ENCODE measurements at regions not wholly inside any gene's neighbourhood (a gene's known extent, or its start where the extent isn't known, plus 50 kb on each side); places are given as distances from the start of the nearest gene placed in this dataset.

DNA sequence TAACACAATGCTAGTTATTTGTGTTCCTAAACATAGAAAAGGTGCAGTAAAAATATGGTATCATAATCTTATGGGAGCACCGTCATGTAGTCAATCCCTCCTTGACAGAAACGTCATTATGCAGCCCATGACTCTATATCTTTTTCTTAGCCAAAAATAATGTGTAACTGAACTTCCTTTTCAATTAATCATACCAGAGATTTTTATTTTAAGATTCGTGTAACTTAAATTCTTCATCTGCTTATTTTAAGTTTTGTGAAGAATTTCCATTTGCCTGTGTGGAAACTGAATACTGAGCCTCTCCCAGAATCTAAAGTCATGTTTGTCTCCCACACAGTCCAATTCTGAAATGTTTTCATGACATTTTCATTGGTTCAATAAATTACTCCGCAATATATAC, 699.1 kb downstream of the KCNA4 start:
- DNase-seq (ENCODE audit: low read depth in 3 of 3, low spot score in 1 of 3): no peak

DNA sequence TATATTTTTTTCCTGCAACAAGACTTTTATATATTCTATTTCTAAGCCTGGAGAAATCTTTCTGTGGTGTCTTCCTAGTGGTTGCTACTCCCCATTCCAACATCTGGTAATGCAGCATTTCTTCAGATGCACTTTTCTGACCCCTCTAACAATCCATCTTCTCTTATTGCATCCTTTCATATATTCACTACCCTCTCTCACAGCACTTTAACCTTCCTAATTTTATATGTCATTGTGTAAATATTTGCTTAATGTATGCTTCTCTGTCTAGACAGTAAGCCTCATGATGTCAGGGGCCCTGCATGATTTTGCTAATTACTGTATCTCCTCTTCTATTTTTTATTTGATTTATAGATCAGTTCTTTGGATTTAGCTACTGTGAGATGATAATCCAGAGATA, 701.6 kb downstream of the KCNA4 start:
- DNase-seq (ENCODE audit: low read depth in 3 of 3, low spot score in 1 of 3): no peak

DNA sequence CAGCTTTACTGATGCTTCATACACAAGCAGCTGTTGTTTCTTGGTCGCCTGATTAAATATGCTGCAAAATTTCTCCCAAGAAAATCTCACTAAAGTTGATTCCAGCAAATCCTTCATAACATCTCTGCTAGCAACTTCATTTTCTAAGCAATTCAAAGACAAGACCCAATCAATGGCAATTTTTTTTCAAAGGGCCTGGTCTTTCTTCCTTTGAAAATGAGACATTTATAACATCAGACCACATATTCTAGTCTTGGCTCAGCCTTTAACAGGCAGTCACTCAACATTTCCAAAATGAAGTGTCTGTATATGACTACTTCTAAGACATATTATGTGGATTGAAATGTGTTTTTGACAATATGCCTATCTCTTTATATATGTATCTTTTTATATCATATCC, 702.6 kb downstream of the KCNA4 start:
- no peak for DNase-seq (ENCODE audit: low read depth in 3 of 3, low spot score in 1 of 3)

DNA sequence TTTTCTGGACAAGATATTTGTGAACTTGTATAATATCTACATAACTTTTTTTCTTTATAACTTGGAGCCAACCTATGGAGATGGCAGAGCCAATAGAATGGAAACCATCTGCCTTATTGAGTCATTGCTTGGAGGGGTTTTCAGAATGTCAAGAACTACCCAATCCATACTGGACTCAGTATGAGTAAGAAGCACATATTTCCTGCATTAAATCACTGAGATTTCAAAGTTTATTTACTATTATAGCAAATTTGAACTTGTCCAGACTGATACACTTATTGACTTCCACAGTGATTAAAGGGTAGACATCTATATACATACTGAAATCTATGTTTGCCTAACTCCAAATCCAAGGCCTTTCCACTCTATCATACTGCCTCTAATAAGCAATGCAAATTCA, 704.0 kb downstream of the KCNA4 start:
- no peak for DNase-seq (ENCODE audit: low read depth in 3 of 3, low spot score in 1 of 3)

DNA sequence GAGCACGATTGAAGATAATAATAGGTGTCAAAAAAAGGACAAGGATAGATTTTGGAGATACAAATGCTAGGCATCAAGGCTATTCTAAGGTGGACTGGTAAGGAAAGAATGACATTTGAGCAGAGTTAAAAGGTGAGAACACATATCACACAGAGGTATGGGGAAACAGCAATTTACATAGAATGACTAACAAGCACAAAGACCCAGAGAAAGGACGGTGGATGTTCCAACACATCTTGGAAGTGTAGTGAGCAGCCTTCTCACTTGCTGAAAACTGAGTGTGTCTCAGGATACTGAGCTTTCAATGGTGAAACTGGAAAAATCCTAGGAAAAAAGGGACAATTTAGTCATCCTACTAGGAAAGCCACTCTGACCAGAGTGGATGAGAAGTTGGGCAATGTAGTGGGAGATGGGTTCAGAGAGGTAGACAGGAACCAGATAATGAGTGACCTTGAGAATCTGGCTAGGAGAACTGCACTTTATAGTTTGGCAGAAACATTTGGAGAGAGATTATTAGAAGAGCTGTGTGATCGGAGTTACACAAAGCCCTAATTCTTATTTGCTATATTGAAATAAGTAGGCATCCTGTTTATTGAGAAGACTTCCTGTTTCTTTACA, 706.0 kb downstream of the KCNA4 start:
- no peak for DNase-seq (ENCODE audit: low read depth in 3 of 3, low spot score in 1 of 3)

DNA sequence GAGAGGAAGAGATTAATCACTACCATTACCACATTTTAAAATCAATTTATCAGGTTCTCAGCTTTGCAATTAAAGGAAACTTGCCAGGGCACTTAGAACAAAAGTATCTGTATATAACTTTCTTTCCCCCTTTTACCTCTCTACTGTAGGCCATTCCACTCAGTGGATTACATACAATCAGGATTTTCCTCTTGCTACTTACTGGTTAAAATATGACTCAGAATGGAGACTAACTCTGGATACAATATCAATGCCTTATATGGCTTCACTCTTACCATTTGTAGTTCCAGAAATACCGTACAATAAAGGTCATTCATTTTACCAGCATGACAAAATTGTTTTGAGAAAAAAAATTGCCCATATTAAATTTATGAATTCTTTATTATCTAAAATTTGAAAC, 706.8 kb downstream of the KCNA4 start:
- no peak for DNase-seq (ENCODE audit: low read depth in 3 of 3, low spot score in 1 of 3)

DNA sequence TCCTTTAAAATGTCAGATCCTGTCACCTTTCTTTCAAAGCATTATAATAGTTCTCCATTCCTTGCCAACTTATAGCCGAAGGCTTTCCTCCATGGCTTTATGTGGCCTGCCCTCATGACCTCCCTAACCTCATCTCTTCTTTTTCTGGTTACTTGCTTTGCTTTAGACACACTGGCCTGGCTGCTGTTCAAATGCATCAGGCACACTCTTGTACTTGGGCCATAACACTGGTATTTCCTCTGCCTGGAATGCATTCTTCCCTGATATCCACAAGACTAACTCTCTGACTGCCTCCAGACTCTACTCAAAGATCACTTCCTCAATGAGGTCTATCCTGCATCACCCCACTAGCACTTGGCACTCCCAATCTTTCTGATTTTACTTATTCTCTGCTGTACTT, 710.3 kb downstream of the KCNA4 start:
- DNase-seq (ENCODE audit: low read depth in 3 of 3, low spot score in 1 of 3): no peak

DNA sequence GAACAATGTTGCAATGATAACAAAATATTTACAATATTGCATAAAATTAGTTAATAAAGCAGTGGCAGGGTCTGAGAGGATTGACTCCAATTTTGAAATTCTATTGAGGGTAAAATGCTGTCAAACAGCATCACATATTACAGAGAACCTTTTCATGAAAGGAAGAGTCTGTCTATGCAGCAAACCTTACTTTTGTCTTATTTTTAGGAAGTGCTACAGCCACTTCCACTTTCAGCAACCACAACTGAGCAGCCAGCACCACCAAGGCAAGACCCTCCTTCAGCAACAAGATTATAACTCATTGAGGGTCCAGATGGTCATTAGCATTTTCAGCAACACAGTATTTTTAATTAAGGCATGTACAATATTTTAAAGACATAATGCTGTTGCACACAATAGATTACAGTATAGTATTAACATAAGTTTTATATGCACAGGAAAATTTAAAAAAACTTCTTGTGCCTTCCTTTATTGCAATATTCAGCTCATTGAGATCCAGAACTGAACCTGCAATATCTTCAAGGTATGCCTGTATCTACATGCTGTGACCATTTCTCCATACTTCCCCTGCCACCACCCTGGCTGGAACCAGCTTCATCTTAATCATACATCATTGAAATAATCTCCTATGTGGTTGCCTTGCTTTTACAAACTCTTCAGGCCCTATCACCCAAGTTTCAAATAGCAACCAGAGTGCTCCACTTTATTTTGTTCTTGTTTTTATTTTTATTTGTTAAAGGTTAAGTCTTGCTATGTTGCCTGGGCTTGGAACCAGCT, 711.2 kb downstream of the KCNA4 start:
- no peak for DNase-seq (ENCODE audit: low read depth in 3 of 3, low spot score in 1 of 3)

DNA sequence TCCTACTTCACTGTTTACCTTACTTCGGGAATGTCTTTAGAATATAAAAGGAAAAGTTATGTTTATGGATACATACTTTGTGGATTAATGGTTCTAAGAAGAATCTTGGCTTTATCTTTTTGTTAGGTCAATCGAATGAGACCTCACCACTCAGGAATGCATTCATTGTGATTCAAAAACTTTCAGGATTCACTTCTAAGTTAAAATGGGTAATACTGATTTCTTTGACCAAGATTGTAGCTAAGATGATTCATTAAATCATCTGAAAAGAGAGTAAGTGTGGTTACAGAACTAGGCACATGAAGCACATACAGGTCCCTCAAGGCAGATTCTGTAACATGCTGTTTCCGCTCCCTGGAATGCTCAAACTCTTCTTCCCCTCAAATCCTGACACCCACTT, 716.4 kb downstream of the KCNA4 start:
- no peak for DNase-seq (ENCODE audit: low read depth in 3 of 3, low spot score in 1 of 3)

DNA sequence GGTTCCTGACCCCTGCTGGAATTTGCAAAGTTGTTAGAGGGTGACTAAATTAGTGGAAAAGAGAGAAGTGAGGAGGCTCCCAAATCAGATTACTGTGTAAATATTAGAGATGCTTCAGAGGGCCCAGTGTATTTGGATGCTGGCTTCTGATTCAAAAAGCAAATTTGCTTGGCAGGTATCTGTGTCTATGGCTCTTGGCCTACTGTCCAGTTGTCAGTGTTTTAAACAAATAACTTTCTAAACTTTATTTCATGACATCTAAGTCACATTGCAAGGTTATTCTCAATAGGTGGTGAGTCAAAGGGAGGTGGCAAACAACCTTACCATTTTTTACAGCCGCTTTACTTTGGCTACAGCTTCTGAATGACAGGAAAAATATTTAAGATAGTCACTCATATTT, 720.1 kb downstream of the KCNA4 start:
- no peak for DNase-seq (ENCODE audit: low read depth in 3 of 3, low spot score in 1 of 3)

DNA sequence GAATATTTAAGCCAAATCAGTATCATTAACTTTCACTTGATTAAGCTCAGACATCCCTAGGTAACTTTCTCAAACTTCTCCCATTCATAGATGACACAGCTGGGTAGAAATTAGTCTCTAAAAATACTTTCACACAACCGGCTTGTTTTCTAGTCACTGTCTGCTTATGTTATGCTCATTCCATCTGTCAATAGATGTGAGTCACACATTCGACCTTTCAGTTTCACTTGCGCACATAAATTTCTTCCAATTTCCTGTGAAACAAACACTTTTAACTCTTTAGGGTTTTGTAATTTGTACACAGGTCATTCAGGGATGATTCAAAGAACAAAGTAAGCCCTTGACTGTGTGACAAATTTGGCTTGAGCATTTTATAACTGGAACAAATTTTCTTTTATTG, 723.0 kb downstream of the KCNA4 start:
- DNase-seq (ENCODE audit: low read depth in 3 of 3, low spot score in 1 of 3): no peak

DNA sequence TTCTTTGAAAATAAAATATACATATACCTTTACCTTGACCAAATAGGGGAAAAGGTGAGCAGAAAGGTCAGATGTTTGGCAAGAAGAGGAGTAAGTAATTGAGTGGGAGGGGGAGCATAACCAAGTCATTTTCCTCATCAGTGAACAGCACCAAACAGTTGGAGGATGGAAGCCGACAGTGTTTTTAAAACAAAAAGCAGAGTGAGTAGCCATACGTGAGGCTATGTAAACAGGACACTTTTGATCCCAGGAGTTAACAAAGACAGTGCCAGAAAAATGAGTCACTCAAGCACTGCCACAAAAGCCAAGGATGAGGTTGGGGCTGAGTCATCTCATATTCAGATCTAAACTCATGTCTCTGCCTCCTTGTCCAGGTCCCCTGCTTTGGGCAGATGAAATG, 734.7 kb downstream of the KCNA4 start:
- no peak for DNase-seq (ENCODE audit: low read depth in 3 of 3, low spot score in 1 of 3)

DNA sequence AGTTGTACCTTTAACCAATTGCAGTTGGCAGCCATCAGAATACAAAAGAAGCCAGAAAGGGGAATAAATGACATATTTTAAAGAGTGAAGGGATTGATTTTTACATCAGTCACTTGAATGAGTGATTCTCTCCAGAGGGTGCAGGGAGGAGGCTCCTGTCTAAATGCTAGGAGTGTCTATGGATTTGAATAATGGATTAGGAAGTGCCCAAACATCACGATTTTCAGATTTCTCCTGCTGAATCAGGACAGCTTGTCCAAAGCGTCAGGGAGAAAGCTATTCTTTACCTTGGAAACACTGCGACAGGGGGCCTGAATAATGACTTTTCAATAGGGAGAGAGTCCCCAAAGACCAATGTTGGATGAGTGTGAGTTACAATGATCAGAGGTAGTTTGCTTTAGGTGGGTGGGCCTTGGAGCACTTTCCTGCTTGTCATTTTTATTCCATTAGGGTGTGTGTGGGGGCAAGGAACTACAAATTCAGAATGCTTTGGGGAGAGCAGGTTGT, 735.5 kb downstream of the KCNA4 start:
- no peak for DNase-seq (ENCODE audit: low read depth in 3 of 3, low spot score in 1 of 3)

DNA sequence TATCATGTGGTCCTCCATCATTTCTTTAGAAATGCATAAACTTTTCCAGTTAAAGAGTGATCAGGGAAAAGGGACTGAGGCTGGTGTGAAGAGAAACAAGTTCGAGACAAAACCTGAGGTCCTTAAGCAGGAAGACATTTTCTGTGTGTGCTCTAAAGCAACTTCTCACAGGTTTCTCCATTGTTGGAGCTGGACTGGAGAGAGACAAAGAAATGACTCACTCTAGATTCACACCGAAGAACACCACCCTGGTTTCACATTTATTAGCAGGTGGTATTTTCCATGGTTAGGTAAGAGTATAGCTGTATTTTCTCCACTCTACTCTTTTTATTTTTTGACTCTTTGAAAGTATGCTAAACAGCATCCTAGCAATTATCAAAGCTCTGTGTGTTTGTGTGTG, 736.4 kb downstream of the KCNA4 start:
- no peak for DNase-seq (ENCODE audit: low read depth in 3 of 3, low spot score in 1 of 3)

DNA sequence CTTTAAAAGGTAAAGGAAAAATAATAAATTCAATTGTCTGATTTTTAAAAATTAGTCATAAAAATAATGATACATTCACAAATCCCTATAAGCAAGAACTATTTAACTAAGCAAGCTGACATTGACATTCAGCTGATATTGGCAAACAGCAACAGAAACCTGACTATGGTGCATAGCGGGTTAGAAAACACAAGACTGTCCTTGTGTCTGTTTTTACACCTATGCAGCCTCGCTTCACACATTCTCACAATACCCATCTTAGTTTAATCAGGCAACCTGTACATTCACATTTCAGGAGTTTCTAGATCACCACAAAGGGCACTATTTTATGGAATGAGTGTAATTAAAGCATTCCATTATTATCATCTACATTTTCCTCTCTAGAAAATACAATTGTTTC, 737.1 kb downstream of the KCNA4 start:
- no peak for DNase-seq (ENCODE audit: low read depth in 3 of 3, low spot score in 1 of 3)

DNA sequence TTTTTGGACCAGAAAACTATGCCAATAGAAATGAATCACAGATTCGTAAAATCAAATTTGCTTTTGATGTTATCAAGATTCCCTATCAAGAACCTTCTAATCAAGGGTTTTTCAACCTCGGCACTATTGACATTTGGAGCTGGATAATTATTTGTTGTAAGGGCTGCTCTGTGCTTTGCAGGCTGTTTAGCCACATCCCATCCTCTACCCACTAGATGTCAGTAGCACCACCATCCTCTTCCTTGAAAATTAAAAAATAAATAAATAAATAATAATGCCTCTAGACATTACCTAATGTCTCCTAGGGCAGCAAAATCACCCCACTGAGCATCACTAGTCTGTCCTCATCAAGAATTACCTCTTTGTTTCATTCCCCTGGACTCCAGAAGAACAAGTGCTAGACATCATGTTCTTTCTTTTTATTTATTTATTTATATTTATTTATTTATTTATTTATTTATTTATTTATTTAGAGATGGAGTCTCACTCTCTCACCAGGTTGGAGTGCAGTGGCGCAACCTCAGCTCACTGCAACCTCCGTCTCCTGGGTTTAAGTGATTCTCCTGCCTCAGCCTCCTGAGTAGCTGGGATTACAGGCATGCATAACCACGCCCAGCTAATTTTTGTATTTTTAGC, 744.7 kb downstream of the KCNA4 start:
- no peak for DNase-seq (ENCODE audit: low read depth in 3 of 3, low spot score in 1 of 3)

DNA sequence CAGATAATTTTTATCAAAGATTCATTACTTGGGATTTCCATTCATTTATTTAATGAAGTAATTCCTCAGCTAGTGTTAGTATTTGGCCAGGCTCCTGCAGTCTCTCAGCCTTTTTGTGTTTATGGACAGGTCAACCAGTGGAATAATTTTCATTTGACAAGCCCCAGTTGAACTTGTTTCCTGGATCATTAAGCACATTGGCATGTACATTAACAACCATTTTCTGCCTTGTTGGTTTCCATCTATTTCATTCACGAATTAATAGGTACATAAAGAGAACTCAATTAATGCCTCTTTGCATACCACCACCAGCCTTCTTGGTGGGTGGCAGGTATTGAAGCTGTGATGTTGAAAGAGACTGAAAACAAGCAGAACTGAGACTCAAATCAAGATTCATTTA, 745.2 kb downstream of the KCNA4 start:
- no peak for DNase-seq (ENCODE audit: low read depth in 3 of 3, low spot score in 1 of 3)

DNA sequence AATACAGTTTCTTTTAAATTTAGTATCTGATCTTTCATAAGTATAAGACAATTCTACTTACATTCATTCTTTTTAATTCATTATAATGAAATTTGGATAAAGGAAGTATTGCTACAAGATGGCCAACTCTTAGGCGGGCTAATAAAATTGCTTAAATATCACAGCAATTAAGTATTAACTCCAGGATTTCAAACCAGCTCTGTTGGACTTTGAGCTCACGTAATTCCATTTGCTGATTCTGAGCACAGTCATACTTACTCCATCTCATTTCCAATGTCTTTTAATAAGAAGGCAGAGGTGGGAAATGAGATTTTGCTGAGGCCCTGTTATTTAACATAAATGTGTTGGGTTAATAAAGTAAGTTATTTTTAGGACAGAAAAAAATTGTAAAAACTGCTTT, 748.1 kb downstream of the KCNA4 start:
- DNase-seq (ENCODE audit: low read depth in 3 of 3, low spot score in 1 of 3): no peak

DNA sequence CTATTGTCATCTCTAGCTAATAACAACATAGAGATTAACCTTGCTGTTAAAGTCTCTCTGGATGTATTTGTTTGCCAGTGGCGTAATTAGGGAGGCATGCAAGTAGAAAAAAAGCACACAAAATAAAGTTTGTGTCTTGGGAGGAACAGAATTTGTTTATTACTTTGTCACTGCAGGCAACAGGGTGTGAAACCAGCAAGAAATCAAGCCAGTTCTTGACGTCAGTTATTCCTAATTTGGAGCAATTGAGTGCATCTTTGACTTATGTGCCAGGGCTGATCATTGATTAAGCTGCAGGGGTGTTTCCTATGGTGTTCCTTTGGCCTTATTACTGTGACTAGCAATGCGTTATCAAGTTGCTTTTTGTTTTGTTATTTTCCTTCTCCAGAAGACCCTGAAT, 751.0 kb downstream of the KCNA4 start:
- no peak for DNase-seq (ENCODE audit: low read depth in 3 of 3, low spot score in 1 of 3)

DNA sequence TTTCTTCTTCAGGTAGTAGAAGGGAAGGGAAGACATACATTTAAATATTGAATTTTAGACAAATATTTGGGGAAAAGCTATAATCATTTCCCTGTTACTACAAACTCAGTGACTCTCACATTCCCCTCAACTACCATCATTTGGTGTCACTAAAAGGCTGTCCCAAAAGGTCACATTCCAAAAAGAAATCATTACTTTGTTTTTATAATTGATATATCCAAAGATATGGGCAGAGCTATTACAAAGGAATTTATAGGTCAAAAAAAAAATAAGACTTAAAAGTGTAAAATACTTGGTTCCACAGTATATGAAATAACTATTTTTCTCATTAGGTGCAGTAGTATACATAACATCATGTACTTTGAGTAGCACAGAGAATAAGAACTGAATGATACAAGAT, 751.4 kb downstream of the KCNA4 start:
- no peak for DNase-seq (ENCODE audit: low read depth in 3 of 3, low spot score in 1 of 3)

DNA sequence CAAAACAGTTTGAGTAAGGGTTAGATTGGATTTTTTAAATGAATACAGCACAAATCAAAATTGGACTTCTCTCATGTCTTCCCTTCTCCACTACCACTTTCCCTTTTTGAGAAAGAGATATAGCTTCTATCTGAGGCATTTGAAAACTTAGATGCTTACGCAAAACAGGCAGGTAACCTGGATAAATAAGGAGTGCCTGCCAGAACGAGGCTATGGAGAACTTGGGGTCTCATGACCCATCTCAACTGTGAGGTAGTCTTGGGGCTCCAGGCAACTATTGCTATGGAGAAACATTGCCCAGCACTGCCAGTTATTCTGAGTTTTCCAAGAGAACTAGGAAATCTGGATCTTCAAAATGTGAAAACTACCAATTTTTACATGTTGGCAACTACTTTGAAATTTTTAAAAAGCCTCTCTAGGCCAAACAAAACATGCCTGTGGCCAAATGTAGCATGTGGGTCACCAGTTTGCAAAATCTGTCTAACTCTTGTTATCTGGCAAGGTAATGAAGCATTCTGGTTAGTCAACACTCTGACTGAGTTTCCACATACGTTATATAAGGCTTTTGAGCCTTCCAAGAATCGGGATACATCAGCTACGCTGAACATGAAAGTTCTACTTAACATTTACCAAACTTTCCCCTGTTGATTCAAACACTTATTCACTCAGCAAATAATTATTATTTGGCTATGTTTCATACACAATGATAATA, 752.7 kb downstream of the KCNA4 start:
- no peak for DNase-seq (ENCODE audit: low read depth in 3 of 3, low spot score in 1 of 3)

DNA sequence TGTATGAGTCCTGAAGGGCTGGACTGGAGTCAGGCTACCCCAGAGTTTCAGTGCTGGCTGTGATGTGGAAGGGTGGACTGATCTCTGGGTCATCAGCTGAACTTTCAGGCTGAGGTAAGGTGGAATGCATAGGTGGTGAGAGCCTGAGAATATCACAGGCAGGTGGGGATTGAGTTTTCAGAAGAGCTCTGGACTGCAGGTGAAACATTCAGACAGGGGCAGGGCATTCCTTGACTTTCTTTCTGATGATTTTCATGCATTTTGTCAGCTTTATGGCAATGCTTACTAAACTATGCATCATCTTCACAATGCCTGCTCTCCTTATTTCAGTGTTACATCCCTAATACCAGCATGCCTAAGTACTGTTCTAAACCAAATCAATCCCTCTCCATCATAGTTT, 755.0 kb downstream of the KCNA4 start:
- DNase-seq (ENCODE audit: low read depth in 3 of 3, low spot score in 1 of 3): no peak
